ENCODE measurements at regions not wholly inside any gene's neighbourhood (a gene's known extent, or its start where the extent isn't known, plus 50 kb on each side); places are given as distances from the start of the nearest gene placed in this dataset.

DNA sequence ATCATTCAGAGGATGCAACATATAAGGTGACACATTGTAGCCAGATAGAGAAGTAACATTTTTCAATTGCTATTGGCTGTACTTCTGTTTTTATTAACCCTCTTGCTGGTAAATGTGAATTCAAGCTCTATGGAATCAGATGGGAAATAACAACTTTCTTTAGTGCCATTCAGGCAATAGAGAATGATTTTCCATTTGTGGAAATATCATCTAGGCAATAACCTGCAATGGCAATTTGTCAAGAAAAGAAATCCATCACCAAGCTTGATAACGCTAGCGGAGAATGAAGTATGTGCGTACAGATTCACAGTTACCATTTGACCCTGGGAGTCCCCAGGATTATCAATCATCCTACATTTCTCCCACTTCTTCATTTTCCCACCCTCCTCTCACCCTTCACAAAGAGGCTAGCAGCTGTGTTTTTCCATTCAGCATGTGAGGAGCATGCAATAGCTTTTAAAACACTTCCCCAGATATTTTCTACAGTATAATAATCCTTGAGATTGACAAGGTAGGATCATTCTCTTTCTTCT, 569.7 kb upstream of the KLF12 start:
- ChIA-PET POLR2A (no interaction called here), CTCF (no interaction called here)

DNA sequence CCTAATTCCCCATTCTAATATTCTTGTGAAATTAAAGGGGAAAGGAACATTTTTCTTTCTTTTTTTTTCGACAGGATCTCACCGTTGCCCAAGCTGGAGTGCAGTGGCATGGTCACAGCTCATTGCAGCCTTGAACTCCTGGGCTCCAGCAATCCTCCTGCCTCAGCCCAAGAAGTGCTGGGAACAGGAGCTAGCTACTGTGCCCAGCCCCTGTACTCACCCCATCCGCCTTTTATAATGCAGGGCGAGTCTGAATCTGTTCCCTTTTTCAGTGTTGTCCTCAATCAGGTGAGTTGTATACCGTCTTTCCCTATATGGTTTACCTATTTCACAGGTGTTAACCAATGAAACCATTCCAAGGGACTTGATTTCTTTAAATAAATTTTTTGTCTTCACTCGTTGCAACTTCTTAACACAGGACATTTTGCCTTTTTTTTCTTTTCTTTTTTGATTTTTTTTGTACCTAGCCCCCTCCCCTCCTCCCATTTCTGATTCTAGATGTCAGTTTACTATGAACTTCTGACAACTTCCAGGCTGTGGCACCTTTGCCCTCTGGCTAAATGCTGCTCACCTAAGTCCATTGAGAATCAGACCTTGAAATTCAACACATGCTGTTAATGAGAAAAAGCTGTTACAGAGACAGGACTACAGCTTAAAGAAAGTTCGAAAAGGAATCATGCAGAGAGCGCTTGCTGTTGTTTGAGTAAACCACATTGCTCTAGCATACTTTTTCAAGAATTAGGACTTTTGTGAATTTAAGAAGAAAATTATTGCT, 562.1 kb upstream of the KLF12 start:
- ChIA-PET POLR2A (no interaction called here), CTCF (no interaction called here)

DNA sequence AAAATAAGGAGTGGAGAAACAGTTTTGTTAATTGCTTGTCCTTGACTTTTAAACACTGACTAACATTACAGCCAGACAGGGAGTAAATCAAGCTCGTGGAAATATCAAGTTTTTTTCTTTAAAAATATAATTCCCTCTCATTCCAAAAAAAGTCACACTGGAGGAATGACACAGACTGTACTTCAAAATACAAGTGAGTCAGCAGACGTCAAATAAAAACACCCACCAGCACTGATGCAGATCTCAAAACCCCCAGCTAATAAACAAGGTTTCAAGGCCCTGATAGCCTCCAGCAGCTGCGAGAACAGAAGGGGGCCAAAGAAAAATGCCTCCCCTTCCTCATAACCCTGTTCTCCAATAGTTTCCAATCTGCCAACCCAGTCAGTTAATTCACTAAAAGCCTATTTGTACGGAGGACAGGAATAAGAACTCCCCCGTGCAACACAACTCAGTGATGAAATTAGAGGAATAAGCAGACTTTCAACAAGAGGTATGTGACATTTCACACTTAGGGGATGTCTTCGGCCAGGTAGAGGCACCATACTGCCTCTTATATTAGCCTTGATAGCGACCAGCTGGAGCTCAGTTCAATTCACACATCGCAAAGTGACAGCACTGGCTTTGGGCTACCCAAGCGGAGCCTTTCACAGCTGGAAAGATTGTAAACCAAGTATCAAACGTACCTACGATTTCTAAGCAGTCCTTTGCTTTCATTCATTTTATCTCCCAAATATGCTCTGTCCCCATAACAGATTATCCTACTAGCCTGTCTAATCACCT, 561.0 kb upstream of the KLF12 start:
- ChIA-PET POLR2A (no interaction called here), CTCF (no interaction called here)

DNA sequence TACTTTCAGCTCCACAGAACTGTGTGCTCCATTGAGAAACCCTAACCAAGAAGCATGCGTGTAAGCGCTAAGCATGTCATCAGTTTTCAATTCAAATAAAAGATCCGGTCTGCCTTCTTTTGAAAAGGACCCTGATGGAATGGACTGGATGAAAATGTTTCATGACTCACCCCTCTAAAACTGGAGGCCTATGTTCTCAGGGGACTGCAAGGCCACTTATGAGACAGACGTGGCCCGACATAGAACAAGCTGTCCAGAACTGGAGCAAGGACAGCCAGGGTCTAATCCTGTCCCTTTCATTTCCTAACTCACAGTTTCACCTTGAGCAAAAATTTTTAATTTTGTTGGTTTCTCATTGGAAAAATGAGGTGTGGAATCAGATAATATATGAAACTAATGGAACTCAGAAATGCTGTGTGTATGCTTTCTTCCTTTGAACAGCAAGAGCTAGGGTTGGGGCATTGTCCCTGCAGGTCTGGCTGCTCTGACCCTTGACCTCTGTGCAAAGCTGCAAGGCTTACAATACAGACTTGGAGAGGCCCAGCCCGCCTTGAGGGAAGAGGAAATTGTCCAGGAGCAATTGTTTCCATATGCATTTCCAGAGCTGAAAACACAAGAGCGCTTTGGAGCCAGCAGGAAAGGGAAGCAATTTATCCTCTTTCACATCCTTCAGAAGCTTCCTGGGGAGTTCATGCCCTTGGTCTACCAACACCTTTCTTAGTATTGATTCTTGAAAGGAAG, 553.4 kb upstream of the KLF12 start:
- POLR2A ChIA-PET, result no interaction called here
- CTCF ChIA-PET, result no interaction called here

DNA sequence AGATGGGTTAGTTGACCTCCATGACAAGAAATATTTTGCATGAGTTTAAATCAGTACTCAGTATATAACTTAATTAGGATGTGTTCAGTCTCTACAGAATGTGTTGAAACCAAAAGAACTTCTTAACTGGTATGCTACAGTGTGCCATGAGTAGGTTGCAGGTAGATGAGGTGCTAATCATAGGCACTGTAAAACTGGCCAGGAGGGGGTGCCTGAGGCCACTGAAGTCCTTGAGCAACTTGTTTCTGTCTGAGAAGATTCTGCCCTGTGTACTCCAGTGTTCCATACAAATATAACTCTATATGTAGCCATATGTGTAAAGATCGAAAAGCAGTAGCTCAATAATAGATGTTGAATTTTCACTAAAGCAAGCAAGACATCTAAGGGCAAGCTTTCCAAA, 549.2 kb upstream of the KLF12 start:
- ChIA-PET CTCF (no interaction called here), POLR2A (no interaction called here)

DNA sequence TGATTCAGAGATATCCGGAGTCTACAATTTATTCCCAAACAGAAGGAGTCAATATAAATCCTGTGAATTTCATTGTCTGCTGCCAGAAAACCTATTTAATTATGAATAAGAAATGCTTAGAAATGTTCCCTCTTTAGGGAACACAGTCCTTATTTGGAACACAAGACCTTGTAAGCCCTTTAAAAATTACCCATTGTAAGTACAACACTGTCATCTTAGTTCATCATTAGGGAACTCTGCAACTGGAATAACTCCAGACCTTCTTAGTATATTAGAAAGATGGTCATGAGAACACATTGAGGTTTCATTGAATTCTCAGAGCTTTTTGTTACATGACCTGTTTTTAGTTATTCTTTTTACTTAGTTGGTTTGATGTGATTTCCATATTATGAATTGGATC, 548.5 kb upstream of the KLF12 start:
- POLR2A ChIA-PET, result no interaction called here
- CTCF ChIA-PET, result no interaction called here

DNA sequence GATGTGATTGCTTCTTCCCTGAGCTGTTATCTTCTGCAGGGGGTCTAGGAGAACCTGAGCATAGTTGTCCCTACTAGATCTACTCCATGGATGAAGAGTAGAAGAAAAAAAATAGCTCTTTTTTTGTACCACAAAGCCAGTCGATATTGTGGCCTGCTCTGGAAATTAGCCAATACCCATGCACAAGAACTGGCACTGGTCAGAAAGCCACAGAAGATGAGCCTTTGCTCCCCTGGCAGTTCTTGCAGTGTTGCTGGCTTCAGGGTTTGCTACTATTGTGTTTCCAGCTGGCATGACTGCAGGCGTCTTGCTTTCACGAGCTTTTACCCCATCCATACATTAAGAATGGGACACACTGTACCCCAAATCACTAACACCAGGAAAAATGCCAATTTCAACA, 547.7 kb upstream of the KLF12 start:
- CTCF ChIA-PET, result interaction anchor here (0.6 kb wide), 1 partner anchor 504 kb away, joined by 3 read pairs; no protein-coding TSS in a partner anchor
- POLR2A ChIA-PET, result no interaction called here

DNA sequence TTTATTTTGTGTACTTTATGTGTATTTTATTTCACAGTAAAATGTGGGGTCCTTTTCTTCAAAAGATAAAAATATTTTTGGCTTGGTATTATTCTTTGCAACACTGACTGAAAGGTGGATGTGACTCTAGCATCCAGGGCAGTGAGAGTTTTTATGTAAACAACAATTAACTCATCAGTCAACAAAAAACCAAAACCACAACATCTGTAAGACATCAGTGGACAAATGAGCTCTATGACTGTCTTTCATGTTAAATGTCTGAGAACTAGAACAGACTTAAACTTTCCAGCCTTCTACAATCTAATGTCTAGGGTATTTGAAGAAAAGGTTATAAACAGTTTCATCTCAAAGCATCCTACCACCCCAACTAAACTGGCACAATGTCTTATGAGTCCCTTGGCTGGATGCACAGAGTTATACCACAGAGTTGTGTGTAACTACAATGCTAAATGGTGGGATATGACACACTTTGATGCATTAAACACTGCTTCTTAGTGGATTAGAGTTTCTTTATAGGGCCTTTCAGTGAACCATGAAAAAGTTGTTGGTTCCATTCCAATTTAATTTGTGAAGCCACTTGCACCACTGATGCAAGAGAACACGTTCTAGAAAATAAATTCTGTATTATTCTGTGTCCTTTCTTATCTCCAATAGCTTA, 544.2 kb upstream of the KLF12 start:
- POLR2A ChIA-PET, result no interaction called here
- CTCF ChIA-PET, result no interaction called here

DNA sequence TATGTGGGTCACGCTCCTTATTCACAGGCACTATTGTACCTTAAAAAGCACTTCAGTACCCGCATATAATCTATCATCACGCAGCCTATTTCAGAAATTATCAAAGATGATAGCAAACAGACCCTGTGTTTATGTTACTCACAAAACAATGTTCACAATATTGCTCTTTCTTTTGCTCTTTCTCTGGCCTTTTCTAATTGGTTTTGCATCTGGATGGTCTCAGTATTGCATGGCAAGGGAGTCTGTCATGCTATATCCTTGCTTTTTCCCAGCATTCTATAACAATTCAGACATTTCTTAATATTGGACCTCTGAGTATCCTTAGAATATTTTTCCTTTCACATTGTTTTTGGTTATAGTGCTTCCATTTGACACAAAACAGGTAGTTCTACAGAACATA, 541.8 kb upstream of the KLF12 start:
- ChIA-PET CTCF (no interaction called here), POLR2A (no interaction called here)

DNA sequence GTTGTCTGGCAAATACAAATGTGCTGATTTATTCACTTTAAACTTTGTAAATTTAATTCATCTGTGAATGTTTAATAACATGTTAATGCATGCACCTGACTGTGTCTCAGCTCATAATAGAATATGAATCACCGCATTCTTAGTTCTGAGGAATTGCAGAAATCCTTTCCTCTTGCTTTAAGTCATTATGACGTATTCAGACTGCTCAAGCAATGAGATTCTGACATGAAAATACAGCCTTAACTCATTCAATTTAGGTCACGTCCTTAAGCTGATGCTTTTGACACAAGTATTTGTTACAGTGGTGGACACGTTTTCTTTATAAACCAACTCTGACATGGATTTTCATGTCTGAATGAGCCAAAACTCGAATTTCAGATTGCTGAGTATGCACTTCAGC, 541.0 kb upstream of the KLF12 start:
- CTCF ChIA-PET, result no interaction called here
- POLR2A ChIA-PET, result no interaction called here

DNA sequence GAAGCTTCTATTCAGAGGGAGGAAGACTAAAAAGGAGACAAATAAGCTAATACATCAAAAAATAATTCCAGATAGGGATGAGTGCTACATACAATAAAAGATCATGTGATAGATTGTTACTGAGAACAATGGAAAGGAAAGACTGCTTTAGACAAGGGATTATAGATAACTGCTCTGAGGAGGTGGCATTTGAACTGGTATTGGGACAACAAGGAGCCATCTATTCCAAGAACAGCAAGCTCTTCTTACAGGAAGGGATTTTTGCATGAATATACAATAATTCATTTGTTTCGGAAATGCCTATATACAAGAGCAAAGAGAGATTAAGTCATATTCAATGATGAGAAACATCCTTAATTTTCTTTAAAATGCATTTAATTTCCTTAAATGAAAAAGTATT, 540.5 kb upstream of the KLF12 start:
- ChIA-PET POLR2A (no interaction called here), CTCF (no interaction called here)

DNA sequence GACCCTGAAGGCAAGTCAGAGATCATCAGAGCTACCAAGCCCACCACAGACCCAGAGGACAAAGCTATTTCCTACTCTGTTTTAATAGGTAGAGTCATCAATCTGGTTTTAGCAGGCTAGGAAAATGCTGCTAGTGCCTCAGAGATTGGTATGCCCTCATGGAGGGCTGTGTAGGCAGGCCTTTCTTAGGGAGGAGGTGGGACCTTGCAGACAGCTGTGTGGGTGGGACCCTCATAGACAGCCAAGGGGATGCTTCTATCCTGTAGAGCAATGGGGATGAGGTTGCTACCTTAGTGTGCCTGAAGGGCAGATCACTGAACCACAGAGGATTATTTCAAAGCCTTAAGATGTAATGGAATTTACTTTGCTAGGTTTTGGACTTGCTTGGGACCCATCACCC, 534.9 kb upstream of the KLF12 start:
- ChIA-PET POLR2A (no interaction called here), CTCF (no interaction called here)

DNA sequence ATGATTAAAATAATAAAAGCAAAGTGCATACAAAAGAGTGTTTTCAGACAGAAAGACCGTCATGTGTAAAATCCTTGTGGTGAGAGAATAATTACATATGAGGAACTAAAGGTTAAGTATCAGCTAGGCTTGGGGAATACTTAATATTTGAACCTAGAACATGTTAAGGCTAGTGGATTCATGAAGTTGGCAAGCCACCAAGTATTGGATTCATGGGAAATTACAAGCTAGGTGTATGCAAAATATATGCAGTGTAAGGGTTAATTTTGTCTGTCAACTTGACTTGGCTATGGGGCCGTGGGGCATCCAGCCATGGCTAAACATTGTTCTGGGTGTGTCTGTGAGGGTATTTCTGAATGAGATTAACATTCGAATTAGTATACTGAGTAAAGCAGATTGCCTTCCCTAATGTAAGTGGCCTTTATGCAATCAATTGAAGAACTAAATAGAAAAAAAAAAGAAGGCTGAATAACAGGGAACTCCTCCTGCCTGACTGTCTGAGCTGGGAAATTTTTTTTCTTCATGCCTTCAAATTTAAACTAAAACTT, 533.5 kb upstream of the KLF12 start:
- POLR2A ChIA-PET, result no interaction called here
- CTCF ChIA-PET, result no interaction called here

DNA sequence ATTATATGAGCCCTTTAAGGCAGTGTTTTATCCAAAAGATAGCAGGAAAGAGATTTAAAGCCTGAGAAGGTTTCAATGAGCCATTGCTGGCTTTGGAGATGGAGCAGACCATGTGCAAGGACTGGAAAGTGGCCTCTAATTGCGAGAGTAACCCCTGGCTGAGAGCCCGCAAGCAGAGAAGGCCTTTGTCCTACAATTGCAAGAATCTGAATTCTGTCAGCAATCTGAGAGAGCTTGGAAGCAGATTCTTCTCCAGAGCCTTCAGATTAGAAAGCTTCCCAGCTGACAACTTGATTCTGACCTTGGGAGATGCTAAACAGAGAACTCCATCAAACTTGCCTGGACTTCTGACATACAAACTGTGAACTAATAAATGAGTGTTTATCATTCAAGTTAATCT, 528.7 kb upstream of the KLF12 start:
- ChIA-PET POLR2A (no interaction called here), CTCF (no interaction called here)

DNA sequence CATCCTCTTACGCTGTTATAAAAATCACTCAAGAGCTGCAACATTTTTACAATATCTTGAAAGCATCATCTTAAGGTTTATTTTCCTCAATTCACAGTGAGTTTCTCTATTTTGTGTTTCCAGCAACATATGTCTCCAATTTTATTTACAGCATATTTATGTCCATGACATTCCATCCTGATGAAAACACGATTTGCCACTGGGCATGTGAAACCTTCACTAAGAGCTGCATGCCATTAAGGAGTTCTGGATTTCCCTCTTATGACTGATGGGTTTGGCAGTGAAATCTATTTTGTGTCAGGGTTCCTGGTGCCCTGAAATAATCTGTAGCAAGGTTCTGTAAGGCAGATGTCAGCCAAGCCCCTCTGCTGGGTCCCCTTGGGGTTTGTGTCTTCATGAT, 527.6 kb upstream of the KLF12 start:
- ChIA-PET POLR2A (no interaction called here), CTCF (no interaction called here)

DNA sequence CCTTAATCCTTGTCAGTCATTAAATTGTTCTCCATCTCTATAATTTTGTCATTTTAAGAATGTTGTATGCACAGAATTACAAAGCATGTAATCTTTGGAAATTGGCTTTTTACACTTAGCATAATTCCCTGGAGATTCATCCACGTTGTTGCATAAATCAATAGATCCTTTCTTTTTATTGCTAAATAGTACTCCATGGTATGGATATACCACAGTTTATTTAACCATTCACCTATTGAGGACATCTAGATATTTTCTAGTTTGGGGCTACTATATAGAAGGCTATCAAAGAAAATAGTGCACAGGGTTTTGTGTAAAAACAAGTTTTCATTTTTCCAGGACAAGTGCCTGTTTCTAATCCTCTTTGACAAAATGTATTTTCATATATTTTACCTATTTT, 523.6 kb upstream of the KLF12 start:
- ChIA-PET CTCF (no interaction called here), POLR2A (no interaction called here)

DNA sequence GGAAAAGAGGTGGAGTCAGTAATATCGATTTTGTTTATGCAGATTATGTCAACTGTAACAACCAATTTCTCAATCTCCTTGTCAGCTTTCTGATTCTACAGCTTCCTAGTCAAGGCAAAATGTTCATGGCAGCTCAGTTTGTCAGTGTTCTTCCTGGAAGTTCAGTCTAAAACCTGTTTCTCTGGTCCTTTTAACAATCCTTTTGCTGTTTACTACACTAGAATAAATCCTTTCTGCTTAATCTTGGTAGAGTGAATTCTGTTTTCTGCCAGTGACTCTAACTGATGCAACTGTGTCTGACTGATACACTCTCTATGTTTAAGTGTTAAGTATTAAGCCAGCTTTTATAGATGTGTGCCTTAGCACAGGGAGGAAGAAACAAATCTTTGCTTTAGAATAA, 516.9 kb upstream of the KLF12 start:
- ChIA-PET POLR2A (no interaction called here), CTCF (interaction anchor here (0.7 kb wide), 1 partner anchor 10 kb away, joined by 3 read pairs; no protein-coding TSS in a partner anchor)

DNA sequence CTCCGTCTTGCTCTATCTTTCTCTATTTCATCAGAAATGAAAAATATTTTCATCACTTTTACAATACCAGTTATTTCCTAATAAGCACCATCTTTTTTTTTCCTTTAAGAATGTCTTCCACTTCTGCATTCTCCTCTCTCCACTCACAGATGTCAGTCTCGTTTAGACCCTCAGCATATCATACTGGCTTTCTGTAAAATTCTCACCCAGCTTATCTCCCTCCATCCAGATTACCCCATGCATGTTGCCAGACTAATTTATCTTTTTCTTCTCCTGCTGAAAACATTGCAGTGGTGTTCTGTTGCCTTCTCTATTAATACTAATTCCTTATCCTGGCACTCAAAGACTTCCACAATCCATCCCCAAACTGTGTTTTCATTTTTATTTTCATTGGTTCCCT, 513.8 kb upstream of the KLF12 start:
- ChIA-PET POLR2A (no interaction called here), CTCF (no interaction called here)

DNA sequence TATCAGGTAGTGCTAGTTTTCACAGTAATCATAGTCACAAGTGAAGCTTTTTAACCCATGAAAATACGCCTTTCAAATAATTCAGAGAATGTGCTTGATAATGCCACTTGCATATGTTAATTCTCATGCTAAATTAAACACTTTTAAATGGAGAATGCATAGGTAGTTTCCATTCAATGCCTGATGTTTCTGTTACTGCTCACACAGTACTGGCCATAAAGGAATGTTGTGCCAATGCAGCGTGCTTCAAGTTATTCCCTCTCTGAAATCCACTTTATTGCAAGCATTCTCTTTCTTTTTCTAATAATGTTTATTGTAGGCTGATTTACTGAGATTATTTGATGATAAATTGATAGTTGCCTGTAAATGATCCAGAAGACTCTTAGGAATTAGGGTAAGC, 513.0 kb upstream of the KLF12 start:
- POLR2A ChIA-PET, result no interaction called here
- CTCF ChIA-PET, result no interaction called here

DNA sequence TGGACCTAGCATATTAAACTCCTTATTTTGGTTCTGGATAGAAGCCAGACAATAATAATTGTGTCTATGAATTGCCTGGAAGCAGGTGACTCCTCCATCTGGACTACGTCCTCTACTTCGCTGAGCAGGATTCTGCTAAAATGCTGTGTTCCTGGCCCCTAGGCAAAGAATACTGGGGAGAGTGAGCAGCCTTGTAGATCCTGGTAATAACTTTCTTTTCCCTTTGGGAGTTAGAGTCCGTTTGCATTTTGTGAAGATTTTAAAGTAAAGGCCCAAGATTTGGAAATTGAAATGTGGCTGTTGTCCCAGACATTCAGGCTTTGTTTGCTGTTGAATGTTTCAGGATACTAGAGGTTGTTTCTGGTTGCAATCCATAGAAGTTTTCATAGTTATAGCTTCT, 511.9 kb upstream of the KLF12 start:
- ChIA-PET POLR2A (no interaction called here), CTCF (no interaction called here)

Measured in activated CD8-positive, alpha-beta memory T cell treated with anti-CD3 and anti-CD28 coated beads for 36 hours (primary cell).